ENCODE measurements at regions not wholly inside any gene's neighbourhood (a gene's known extent, or its start where the extent isn't known, plus 50 kb on each side); places are given as distances from the start of the nearest gene placed in this dataset.

GRCh38 chr4:22217480-22217879, 268.9 kb upstream of the KCNIP4 start:
- no peak overlapping the region for H3K27ac Mint-ChIP-seq (ENCODE audit: unreplicated experiment)

GRCh38 chr4:22216278-22216677, 267.7 kb upstream of the KCNIP4 start:
- Mint-ChIP-seq H3K4me3 (ENCODE audit: unreplicated experiment) (no peak overlapping the region), H3K9me3 (ENCODE audit: unreplicated experiment) (no peaks in the 10 kb centered on the region), H3K27me3 (ENCODE audit: low read depth, unreplicated experiment) (no peaks in the 10 kb centered on the region), H3K27ac (ENCODE audit: unreplicated experiment) (no peak overlapping the region), H3K4me1 (ENCODE audit: low read depth, unreplicated experiment) (no peaks in the 10 kb centered on the region), H3K36me3 (ENCODE audit: low read depth, unreplicated experiment) (no peaks in the 10 kb centered on the region)
- Histone ChIP-seq H3K9ac (ENCODE audit: low read length) (no peak overlapping the region), H3K27ac (ENCODE audit: low read depth, low read length) (no peak overlapping the region), H3K79me2 (ENCODE audit: insufficient read depth, low read length) (no peaks in the 10 kb centered on the region), H3K4me3 (ENCODE audit: insufficient read depth, low read depth, low read length) (no peak overlapping the region), H3K27me3 (ENCODE audit: insufficient read depth, low read length) (no peaks in the 10 kb centered on the region), H4K20me1 (ENCODE audit: insufficient read depth, low read length) (no peaks in the 10 kb centered on the region), H3K36me3 (ENCODE audit: insufficient read depth, low read length) (no peaks in the 10 kb centered on the region), H3K4me1 (ENCODE audit: insufficient read depth, low read length) (no peaks in the 10 kb centered on the region), H2AFZ (ENCODE audit: low read depth, low read length) (no peak overlapping the region), H3K9me3 (ENCODE audit: insufficient read depth, low read depth, low read length) (no peaks in the 10 kb centered on the region), H3K4me2 (ENCODE audit: low read length) (no peak overlapping the region)
- no peak for FAIRE-seq
- TF ChIP-seq EZH2 (IDR thresholded peaks at IDR 0.05; ENCODE audit: insufficient read depth, low read length) (no peak), CTCF (IDR thresholded peaks at IDR 0.05; ENCODE audit: insufficient read depth, low read depth, low read length) (no peak)
- DNase-seq (ENCODE audit: low read depth): no peak

More at GRCh38 chr4:22217480-22217879, 268.9 kb upstream of the KCNIP4 start:
- Histone ChIP-seq H3K4me3 (ENCODE audit: insufficient read depth, low read depth, low read length) (no peak overlapping the region), H3K4me1 (ENCODE audit: insufficient read depth, low read length) (no peaks in the 10 kb centered on the region), H2AFZ (ENCODE audit: low read depth, low read length) (no peak overlapping the region), H4K20me1 (ENCODE audit: insufficient read depth, low read length) (no peaks in the 10 kb centered on the region), H3K4me2 (ENCODE audit: low read length) (no peak overlapping the region), H3K36me3 (ENCODE audit: insufficient read depth, low read length) (no peaks in the 10 kb centered on the region), H3K79me2 (ENCODE audit: insufficient read depth, low read length) (no peaks in the 10 kb centered on the region), H3K27me3 (ENCODE audit: insufficient read depth, low read length) (no peaks in the 10 kb centered on the region), H3K9me3 (ENCODE audit: insufficient read depth, low read depth, low read length) (no peaks in the 10 kb centered on the region), H3K9ac (ENCODE audit: low read length) (no peak overlapping the region), H3K27ac (ENCODE audit: low read depth, low read length) (no peak overlapping the region)
- H3K36me3 Mint-ChIP-seq (ENCODE audit: low read depth, unreplicated experiment): no peaks in the 10 kb centered on the region
- TF ChIP-seq EZH2 (IDR thresholded peaks at IDR 0.05; ENCODE audit: insufficient read depth, low read length) (no peak), CTCF (IDR thresholded peaks at IDR 0.05; ENCODE audit: insufficient read depth, low read depth, low read length) (no peak)
- no peaks in the 10 kb centered on the region for H3K9me3 Mint-ChIP-seq (ENCODE audit: unreplicated experiment)
- FAIRE-seq: no peak
- H3K4me1 Mint-ChIP-seq (ENCODE audit: low read depth, unreplicated experiment): no peaks in the 10 kb centered on the region
- H3K4me3 Mint-ChIP-seq (ENCODE audit: unreplicated experiment): no peak overlapping the region
- no peak for DNase-seq (ENCODE audit: low read depth)
- no peaks in the 10 kb centered on the region for H3K27me3 Mint-ChIP-seq (ENCODE audit: low read depth, unreplicated experiment)

- H3K27ac ChIP-seq (ENCODE audit: low read depth, low read length): no peak overlapping the region
- H3K4me1 Mint-ChIP-seq (ENCODE audit: low read depth, unreplicated experiment): no peaks in the 10 kb centered on the region
- no peaks in the 10 kb centered on the region for H3K79me2 ChIP-seq (ENCODE audit: insufficient read depth, low read length)
- DNase-seq (ENCODE audit: low read depth): no peak
- H3K4me1 ChIP-seq (ENCODE audit: insufficient read depth, low read length): no peaks in the 10 kb centered on the region
- no peak for TF ChIP-seq EZH2 (IDR thresholded peaks at IDR 0.05; ENCODE audit: insufficient read depth, low read length)
- TF ChIP-seq CTCF (IDR thresholded peaks at IDR 0.05; ENCODE audit: insufficient read depth, low read depth, low read length): no peak
- H3K36me3 Mint-ChIP-seq (ENCODE audit: low read depth, unreplicated experiment): no peaks in the 10 kb centered on the region
- no peaks in the 10 kb centered on the region for H3K27me3 Mint-ChIP-seq (ENCODE audit: low read depth, unreplicated experiment)
- no peaks in the 10 kb centered on the region for H4K20me1 ChIP-seq (ENCODE audit: insufficient read depth, low read length)
- H3K9me3 ChIP-seq (ENCODE audit: insufficient read depth, low read depth, low read length): no peaks in the 10 kb centered on the region
- FAIRE-seq: no peak
- no peak overlapping the region for H3K27ac Mint-ChIP-seq (ENCODE audit: unreplicated experiment)
- no peak overlapping the region for H3K4me2 ChIP-seq (ENCODE audit: low read length)
- H3K4me3 ChIP-seq (ENCODE audit: insufficient read depth, low read depth, low read length): no peak overlapping the region
- no peaks in the 10 kb centered on the region for H3K27me3 ChIP-seq (ENCODE audit: insufficient read depth, low read length)
- H3K36me3 ChIP-seq (ENCODE audit: insufficient read depth, low read length): no peaks in the 10 kb centered on the region
- no peak overlapping the region for H3K4me3 Mint-ChIP-seq (ENCODE audit: unreplicated experiment)
- no peaks in the 10 kb centered on the region for H3K9me3 Mint-ChIP-seq (ENCODE audit: unreplicated experiment)
- no peak overlapping the region for H3K9ac ChIP-seq (ENCODE audit: low read length)
- no peak overlapping the region for H2AFZ ChIP-seq (ENCODE audit: low read depth, low read length)
These were observed 266.5 kb upstream of the KCNIP4 start for GRCh38 chr4:22215084-22215483.

Data from astrocyte (in vitro differentiated cells and primary cell).